Tibial artery (tissue), 4 donors: ENCODE measurements at regions not wholly inside any gene's neighbourhood (a gene's known extent, or its start where the extent isn't known, plus 50 kb on each side); places are given as distances from the start of the nearest gene placed in this dataset.

Source experiments
- DNase-seq, 2 donors: peaks; one replicate each; pipeline ENCODE4 v3.0.0-alpha.2; 2019
- H3K27ac ChIP-seq, 2 donors: fragments of 200-600 bp; sonication (generic) in 1 of 2; 1 replicate in 1 of 2; 2 replicates in 1 of 2; pipeline ENCODE4 v1.5.1; 2018 to 2019; ENCODE audit warnings: mild to moderate bottlenecking in 1 of 2
- H3K27me3 ChIP-seq, 2 donors: fragments of 200-600 bp; sonication (generic) in 1 of 2; one replicate each; pipeline versions ENCODE4 v1.5.1 to v1.6.0; 2016 to 2019
- H3K36me3 ChIP-seq, 3 donors: fragments of 200-600 bp; sonication (generic) in 2 of 3; one replicate each; pipeline ENCODE4 v1.5.1; 2016 to 2019; ENCODE audit warnings: mild to moderate bottlenecking in 2 of 3
- H3K4me1 ChIP-seq, 4 donors: fragments of 200-600 bp; sonication (generic) in 2 of 4; 1 replicate in 3 of 4; 2 replicates in 1 of 4; pipeline ENCODE4 v1.5.1; 2016 to 2019
- H3K4me3 ChIP-seq, 2 donors: fragments of 200-600 bp; sonication (generic) in 1 of 2; 1 replicate in 1 of 2; 2 replicates in 1 of 2; pipeline ENCODE4 v1.5.1; 2018 to 2019; ENCODE audit warnings: mild to moderate bottlenecking in 2 of 2
- H3K9me3 ChIP-seq, 3 donors: fragments of 200-600 bp; sonication (generic) in 1 of 3; one replicate each; pipeline ENCODE4 v1.5.1; 2016 to 2019
- intact Hi-C: fragments of 100-400 bp; cut with DNase I; formaldehyde crosslinking; loops from one replicate; pipeline ENCODE4 v1.15.0; 2023; ENCODE audit warnings: low total_unique reads
- TF ChIP-seq, protein P1 (sequence below), 2 experiments: fragments of 200-600 bp in 1 of 2; fragments of 450-650 bp in 1 of 2; IDR thresholded peaks; one replicate each; pipeline ENCODE4 v1.5.1; 2017 to 2019; ENCODE audit warnings: antibody characterized with exemption in 2 of 2, mild to moderate bottlenecking in 1 of 2, moderate library complexity in 1 of 2

DNA sequence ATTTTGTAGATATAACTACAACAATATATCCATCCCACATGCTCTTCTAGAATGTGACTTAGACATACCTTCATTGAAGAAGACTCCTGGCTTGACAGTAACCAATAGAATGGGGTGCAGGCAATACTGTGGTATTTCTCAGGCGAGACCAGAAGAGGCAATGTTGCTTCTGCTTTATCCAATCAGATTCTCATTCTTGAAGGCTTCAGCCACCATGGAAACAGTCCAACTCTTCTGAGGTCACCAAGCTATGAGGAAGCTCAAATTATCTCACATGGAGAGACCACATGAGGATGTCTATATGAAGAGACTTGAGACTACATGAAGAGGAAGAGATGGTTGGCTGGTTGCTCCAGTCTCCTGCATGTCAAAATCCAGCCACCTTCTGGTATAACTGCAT is 469.9 kb downstream of the PCDH10 start:
- Histone ChIP-seq H3K27me3 (no peaks in the 10 kb centered on the region), H3K4me3 (no peak overlapping the region), H3K4me1 (peaks cover 0 to 5% (median 0%) of the 10 kb centered on the region in 4 donors), H3K36me3 (no peaks in the 10 kb centered on the region), H3K27ac (no peak overlapping the region), H3K9me3 (no peaks in the 10 kb centered on the region)
- DNase-seq: no peak
- TF ChIP-seq, protein P1, sequence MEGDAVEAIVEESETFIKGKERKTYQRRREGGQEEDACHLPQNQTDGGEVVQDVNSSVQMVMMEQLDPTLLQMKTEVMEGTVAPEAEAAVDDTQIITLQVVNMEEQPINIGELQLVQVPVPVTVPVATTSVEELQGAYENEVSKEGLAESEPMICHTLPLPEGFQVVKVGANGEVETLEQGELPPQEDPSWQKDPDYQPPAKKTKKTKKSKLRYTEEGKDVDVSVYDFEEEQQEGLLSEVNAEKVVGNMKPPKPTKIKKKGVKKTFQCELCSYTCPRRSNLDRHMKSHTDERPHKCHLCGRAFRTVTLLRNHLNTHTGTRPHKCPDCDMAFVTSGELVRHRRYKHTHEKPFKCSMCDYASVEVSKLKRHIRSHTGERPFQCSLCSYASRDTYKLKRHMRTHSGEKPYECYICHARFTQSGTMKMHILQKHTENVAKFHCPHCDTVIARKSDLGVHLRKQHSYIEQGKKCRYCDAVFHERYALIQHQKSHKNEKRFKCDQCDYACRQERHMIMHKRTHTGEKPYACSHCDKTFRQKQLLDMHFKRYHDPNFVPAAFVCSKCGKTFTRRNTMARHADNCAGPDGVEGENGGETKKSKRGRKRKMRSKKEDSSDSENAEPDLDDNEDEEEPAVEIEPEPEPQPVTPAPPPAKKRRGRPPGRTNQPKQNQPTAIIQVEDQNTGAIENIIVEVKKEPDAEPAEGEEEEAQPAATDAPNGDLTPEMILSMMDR (IDR thresholded peaks at IDR 0.05): no peak
- intact Hi-C loops: no loop called here

DNA sequence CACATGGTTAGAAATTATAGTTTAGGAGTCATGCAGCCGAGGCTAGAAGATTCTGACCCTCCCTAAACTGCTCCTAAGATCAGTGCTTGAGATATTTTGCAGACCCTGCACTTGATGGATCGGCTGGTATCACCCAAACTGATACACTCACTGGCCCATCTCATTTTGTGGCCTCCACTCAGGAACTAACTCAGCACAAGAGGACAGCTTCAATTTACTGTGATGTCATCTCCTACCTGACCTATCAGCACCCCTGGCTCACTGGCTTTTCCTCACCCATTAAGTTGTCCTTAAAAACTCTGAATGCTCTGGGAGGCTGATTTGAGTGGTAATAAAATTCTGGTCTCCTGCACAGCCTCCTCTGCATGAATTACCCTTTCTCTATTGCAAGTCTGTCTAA is 450.9 kb downstream of the PCDH10 start:
- Histone ChIP-seq H3K27me3 (no peaks in the 10 kb centered on the region), H3K36me3 (no peaks in the 10 kb centered on the region), H3K4me1 (peaks cover 0 to 4% (median 0%) of the 10 kb centered on the region in 4 donors), H3K27ac (no peak overlapping the region), H3K9me3 (no peaks in the 10 kb centered on the region), H3K4me3 (no peak overlapping the region)
- no peak for DNase-seq
- intact Hi-C loops: no loop called here
- TF ChIP-seq, protein P1 (IDR thresholded peaks at IDR 0.05): no peak

DNA sequence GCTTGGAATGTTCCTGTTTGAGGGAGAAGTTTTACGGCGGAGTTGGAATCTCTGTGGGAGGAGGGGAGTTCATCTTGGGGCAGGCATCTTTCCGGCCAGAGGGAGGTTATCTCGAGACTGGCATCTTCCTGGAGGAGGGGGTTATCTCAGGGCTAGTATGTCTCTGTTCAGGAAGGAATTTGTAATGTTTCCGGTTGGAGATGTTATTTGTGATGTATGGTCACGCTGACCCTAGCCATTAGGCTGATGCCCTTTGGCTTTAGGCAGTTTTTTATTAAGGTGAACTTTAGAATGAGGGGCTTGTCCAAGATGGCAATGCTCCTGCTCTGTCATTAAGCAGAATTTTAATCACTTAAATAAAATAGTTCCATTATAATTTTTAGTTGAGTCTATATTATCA is 449.7 kb downstream of the PCDH10 start:
- intact Hi-C loops: no loop called here
- no peak overlapping the region for H3K27ac ChIP-seq
- no peaks in the 10 kb centered on the region for H3K36me3 ChIP-seq
- TF ChIP-seq, protein P1 (IDR thresholded peaks at IDR 0.05): no peak
- no peak for DNase-seq
- no peaks in the 10 kb centered on the region for H3K27me3 ChIP-seq
- H3K4me1 ChIP-seq: peaks cover 0 to 4% (median 0%) of the 10 kb centered on the region in 4 donors
- H3K9me3 ChIP-seq: no peaks in the 10 kb centered on the region
- H3K4me3 ChIP-seq: no peak overlapping the region

DNA sequence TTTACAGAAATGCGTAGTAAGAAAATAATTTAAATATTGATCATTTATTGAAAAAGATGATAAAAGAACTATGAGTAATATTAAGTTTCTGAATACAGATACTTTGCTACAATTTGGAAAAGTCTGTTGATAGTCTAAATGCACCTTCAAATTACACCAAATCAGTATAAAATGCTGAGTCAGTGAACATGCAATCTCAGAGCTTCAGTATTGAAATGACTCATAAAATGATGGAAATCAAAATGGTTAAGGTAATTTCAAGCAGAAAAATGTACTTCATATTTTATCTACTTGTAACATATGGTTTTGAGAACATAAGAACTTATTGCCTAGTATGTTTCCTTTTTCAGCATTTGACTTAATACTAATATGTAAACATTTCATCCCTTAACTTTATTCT is 448.2 kb downstream of the PCDH10 start:
- DNase-seq: no peak
- Histone ChIP-seq H3K27ac (no peak overlapping the region), H3K4me3 (no peak overlapping the region), H3K36me3 (no peaks in the 10 kb centered on the region), H3K27me3 (no peaks in the 10 kb centered on the region), H3K9me3 (no peaks in the 10 kb centered on the region), H3K4me1 (no peaks in the 10 kb centered on the region)
- TF ChIP-seq, protein P1 (IDR thresholded peaks at IDR 0.05): no peak
- intact Hi-C loops: no loop called here

DNA sequence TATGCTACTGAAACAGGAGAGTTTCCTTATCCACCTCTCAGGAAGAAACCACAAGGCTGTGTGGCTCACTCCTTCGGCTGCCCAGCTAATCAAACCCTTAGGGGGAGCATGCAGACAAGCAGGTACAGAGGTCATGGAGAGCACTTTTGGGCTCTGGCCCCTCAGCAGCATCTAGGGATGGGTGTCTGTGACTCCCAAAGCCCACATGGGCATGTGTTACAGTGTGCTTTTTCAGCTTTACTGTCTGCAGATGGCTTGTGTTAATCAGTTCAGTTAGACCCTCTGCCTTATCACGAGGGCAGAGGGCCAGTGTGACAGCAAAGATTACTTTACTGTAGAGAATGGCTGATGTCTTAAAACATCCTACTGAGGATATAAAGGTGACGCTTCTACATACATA is 447.4 kb downstream of the PCDH10 start:
- Histone ChIP-seq H3K4me3 (no peak overlapping the region), H3K9me3 (no peaks in the 10 kb centered on the region), H3K27me3 (no peaks in the 10 kb centered on the region), H3K36me3 (no peaks in the 10 kb centered on the region), H3K4me1 (no peaks in the 10 kb centered on the region), H3K27ac (no peak overlapping the region)
- intact Hi-C loops: no loop called here
- DNase-seq: no peak
- TF ChIP-seq, protein P1 (IDR thresholded peaks at IDR 0.05): no peak
